CD4-positive, alpha-beta T cell treated with Interleukin-21 for 1 hour (primary cell): ENCODE measurements at regions not wholly inside any gene's neighbourhood (a gene's known extent, or its start where the extent isn't known, plus 50 kb on each side); places are given as distances from the start of the nearest gene placed in this dataset.

Source experiments
- DNase-seq: peaks from one replicate; pipeline ENCODE4 v3.0.0-alpha.2; 2020

- DNase-seq, result no peak
Measured at GRCh38 chr19:30719189-30719998, 347.2 kb downstream of the ZNF536 start.

DNA sequence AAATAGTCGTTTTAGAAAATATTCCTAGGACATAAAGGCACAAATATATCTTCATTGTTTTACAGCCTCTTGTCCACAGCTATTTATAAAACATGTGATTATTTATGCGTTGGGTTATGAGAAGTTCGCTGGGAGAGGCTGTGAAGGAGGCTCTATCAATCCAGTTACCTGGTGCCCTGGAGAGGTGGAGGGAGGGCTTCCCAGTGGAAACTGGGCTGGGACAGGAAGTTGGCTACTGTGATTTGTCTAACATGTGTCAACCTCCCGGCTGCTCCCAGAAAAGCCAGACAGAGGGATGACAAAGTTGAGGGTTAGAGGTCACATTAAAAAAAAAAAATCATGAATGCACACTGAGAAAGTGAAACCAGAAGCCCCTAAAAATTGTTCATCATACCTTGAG, 346.5 kb downstream of the ZNF536 start:
- no peak for DNase-seq

- no peak for DNase-seq
Measured at GRCh38 chr19:30718014-30718413, 345.8 kb downstream of the ZNF536 start.

DNA sequence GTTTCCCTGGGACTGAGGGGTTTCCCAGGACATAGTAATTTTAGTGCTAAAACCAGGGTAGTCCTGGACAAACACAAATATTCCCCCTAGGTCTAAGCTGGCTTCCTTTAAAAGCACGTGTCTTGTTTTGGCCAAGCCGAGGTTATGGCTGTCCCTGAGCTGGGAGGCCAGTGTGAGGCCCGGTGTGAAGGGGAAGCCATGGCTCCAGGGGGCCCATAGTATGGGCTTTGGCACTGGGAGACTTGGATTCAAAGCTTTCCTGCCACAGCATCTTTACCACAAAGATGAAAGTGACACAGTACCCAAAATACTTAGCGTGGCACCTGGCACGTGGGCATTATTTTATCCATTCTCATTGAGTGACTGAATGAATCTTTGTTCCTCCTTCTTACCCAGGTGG, 345.2 kb downstream of the ZNF536 start:
- DNase-seq, result no peak

GRCh38 chr19:30712431-30713337, 340.5 kb downstream of the ZNF536 start:
- DNase-seq, result no peak

GRCh38 chr19:30711826-30712225, 339.6 kb downstream of the ZNF536 start:
- DNase-seq, result no peak

- no peak for DNase-seq
Measured at GRCh38 chr19:30711296-30711695, 339.1 kb downstream of the ZNF536 start.

DNA sequence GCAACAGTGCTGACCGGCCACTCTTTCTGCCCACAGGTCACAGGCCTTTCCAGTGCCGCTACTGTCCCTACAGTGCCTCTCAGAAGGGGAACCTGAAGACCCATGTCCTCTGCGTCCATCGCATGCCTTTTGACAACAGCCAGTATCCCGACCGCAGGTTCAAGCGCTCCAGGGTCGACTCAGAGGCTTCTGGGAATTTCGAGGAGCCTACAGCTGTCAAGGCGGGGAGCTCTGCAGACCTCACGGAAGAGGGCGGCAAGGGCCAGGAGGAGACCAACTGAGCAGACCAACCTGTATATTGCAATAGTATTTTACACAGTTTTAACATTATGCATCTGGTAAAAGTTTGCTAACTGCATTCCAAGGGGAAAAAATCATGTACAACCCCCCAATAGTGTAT, 338.5 kb downstream of the ZNF536 start:
- no peak for DNase-seq

GRCh38 chr19:30708416-30709178, 336.4 kb downstream of the ZNF536 start:
- no peak for DNase-seq

- no peak for DNase-seq
Measured at GRCh38 chr19:30704771-30705330, 332.7 kb downstream of the ZNF536 start.

DNA sequence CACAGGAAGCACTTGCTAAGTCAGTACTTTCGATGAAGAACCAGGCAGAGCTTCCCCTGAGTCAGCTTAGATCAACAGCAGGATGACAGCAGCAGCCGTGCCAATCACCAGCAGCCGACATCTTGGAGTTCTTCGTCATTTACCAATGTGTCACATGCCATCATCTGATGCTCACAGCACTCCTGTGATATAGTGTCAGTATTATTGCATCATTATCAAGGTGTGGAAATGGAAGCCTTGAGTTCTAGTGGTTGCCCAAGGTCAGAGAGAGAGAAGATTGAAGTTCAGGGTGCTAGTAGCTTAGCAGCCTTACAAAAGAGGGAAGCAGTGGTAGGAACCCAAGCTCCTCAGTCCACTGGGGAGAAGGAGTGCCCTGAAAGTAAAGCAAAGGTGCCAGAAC, 331.5 kb downstream of the ZNF536 start:
- no peak for DNase-seq

GRCh38 chr19:30701178-30701577, 329.0 kb downstream of the ZNF536 start:
- no peak for DNase-seq

GRCh38 chr19:30699871-30700280, 327.7 kb downstream of the ZNF536 start:
- no peak for DNase-seq

- DNase-seq, result no peak
Measured at GRCh38 chr19:30696514-30696913, 324.3 kb downstream of the ZNF536 start.

- no peak for DNase-seq
Measured at GRCh38 chr19:30695171-30695875, 323.1 kb downstream of the ZNF536 start.

GRCh38 chr19:30694156-30694755, 322.1 kb downstream of the ZNF536 start:
- no peak for DNase-seq

- no peak for DNase-seq
Measured at GRCh38 chr19:30692879-30693503, 320.8 kb downstream of the ZNF536 start.

- DNase-seq, result no peak
Measured at GRCh38 chr19:30692181-30692811, 320.1 kb downstream of the ZNF536 start.

GRCh38 chr19:30691819-30692166, 319.6 kb downstream of the ZNF536 start:
- no peak for DNase-seq

- DNase-seq, result no peak
Measured at GRCh38 chr19:30690935-30691818, 319.0 kb downstream of the ZNF536 start.
